Activated effector memory CD4-positive, alpha-beta T cell treated with anti-CD3 and anti-CD28 coated beads, Interleukin-2, amount 50 U/mL, for 16 hours (primary cell): ENCODE measurements at regions not wholly inside any gene's neighbourhood (a gene's known extent, or its start where the extent isn't known, plus 50 kb on each side); places are given as distances from the start of the nearest gene placed in this dataset.

ENCODE experiments used
- DNase-seq: peaks from one replicate; pipeline ENCODE4 v3.0.0-alpha.2; 2020

DNA sequence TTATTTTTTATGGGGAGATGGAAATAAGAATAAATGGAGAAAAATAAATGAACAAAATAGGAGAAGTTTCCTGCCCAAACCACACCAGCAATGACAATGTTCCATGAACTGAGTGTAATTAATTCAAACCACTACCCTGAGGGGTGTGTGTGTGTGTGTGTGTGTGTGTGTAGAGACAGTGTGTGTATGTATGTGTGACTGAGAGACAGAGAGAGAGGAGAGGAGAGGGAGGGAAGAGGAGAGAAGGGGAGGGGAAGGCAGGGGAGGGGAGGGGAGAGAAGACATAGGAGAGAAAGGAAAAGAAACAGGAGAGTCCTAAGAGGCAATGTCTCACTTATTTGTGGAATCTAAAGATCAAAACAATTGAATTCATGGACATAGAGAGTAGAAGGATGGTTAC, 65.0 kb upstream of the POU2AF1 start:
- DNase-seq = no peak

DNA sequence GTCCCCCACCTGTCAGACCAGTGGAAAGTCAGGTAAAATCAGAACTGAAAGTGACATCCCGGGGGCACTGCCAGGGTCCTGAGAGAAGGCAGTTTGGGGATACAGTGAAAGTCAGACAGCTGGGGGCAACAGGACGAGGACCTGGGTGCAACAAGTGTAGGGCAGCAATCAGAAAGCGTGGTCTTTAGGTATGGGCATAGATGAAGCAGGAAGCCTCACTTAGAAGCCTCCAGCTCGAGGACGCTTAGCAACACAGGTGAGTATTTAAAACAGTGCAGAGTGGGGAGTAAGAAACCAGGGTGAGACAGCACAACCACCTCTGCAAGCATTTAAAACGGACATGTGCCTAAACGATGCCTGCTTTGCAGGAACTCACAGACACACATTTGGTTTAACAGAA, 64.6 kb upstream of the POU2AF1 start:
- no peak for DNase-seq

DNA sequence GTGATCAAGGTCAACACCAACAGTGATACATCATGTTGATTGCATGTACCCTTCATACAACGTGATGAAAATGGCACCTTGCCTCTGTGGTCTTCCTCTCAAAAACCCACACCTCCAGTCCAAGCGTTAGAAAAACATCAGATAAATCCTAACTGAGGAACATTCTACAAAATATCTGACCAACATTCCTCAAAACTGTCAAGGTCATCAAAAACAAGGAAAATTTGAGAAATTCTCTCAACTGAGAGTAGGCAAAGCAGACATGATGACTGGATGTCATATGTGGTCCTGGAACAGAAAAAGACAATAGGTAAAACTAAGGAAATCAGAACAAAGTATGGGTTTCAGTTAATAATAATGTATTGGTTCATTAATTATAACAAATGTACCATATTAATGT, 64.0 kb upstream of the POU2AF1 start:
- no peak for DNase-seq

DNA sequence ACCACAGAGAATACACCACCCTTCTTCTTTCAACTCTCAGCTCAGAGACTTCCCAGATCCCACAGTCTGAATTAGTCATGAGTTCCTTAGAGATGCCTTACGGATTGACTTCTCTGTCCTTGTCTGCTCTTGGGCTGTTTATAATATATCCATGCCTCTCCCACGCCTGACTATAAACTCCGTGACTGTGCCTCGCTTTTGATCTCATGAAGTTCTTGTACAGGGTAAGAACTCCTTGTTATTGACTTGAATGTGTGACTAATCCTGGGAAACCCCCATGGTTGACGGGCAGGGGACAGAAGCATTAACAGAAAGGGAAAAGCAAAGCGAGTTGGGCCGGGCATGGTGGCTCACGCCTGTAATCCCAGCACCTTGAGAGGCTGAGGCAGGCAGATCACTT, 62.4 kb upstream of the POU2AF1 start:
- no peak for DNase-seq

DNA sequence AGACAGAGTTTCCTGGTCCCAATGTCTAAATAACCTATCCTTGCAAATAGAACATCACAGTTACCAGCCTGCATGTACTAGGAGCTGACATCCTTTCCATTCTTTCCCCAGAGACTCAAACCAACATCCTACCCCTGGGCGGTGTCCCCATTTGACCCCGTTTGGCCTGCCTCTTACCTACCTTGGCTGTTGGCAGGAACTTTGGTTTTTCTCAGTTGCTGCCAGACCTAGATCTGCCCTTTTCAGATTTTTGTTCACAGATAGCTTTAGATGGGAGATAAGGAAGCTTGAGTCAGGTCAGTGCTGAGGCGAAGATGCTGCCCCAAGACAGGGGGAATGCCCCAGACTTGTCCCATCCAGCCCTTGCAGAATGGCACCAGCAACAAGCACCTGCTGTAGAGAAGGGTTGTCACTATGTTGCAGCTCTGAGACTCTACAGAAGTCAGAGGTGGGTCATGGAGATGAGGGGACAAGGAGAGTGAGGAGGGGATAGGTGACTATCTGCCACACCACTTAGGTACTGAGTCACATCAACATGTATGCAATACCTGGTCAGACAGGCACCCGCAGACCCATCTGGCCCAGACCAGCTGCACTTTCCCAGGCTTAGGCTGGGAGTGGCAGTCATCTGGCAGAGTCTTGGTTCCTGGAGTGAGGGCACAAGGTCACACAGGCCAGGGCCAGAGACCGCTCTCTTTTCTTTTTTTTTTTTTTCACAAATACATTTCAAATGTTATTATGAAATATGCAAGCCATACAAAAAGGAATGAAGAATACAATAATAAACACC, 61.5 kb upstream of the POU2AF1 start:
- no peak for DNase-seq

DNA sequence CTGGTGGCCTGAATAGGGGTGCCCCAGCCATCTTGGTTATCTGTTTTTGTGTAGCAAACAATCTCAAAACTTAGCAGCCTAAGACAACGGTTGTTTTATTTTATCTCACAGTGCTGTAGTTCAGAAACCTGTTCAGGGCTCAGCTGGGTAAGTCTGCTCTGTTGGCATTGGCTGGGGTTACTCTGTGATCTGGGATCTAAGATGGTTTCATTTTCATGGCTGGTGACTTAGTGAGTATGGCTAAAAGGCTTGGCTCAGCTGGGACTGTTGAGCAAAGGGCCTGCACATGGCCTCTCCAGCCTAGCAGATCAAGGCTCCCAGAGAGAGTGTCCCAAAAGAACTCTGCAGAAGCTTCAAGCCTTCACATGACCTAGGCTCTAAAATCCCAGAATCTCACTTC, 60.8 kb upstream of the POU2AF1 start:
- no peak for DNase-seq

DNA sequence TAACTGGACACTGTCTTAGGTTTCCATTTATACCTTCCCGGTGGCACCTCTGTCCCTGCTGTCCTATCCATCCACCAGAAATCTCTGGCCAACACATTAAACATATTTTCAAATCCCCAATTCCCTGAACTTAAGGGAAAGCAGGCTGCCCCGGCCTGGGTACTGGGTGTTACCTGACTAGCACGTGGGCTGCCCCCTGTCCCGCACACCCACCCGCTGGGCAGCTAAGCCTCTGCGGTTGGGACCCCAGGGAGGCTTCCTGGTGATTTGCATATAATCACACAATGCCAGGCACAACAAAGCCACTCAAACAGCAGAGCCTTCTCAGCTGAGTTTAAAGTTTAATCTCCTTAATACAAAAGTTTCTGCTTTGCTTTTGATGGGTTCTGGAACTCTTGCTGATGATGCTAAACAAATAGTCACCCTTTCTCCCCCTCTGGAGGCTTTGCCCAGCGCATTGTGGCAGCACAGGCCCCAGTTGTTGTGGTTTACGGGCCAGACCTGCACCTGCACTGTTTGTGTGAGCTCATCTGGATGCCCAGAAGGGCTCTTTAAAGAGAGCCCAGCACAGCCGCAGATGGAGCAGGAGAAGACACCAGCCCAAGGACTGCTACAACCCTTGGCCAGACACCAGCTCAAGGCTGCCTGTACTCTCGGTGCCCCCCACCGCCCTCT, 59.9 kb upstream of the POU2AF1 start:
- DNase-seq = no peak

DNA sequence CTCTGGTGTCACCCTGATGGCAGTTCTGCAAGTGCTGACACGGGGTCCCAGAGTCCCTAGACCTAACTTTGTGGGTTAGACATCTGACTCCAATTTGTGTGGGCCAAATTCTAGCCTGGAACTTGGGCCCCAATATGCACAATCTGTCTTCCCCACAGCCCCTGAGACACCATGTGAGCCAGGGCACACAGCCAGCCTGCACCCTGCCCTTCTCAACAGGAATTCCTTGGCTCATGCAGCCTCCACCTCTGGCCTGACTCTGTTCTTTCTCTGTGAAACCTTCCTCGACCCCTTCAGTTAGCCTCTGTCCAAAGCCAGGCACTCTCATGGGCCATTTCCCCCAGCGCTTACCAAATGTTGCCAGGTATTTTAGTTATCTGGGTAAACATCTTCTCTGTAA, 59.1 kb upstream of the POU2AF1 start:
- DNase-seq = no peak

DNA sequence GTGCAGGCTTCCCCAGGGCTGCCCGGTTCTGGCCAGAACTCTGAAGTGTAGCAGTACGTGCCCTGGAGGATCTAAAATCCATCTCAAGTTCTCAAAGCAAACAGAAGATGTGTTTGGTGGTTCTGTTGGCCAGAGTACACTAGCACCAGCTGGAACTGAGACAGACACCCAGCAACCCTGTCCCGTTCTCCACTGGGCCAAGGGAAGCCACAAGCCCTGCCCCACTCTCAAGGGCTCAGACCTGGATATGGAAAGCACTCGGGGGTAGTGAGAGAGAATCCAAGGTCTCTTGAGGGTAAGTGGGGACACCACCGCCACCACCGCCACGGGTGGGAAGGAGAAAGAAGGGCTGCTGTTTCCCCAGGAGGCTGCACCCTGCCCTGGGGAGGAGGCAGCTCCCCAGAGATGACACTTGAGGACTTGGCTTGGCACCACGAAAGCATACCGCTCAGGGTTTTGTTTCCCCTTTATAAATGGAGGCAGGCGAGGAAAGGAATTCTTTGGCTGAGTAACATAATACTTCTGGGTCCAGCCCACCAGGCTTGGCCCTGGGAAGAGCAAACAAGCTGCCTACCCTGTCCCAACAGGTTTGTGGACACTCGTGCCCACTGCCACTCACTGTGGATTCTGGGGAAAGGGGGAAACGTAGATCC, 56.1 kb upstream of the POU2AF1 start:
- DNase-seq = no peak

DNA sequence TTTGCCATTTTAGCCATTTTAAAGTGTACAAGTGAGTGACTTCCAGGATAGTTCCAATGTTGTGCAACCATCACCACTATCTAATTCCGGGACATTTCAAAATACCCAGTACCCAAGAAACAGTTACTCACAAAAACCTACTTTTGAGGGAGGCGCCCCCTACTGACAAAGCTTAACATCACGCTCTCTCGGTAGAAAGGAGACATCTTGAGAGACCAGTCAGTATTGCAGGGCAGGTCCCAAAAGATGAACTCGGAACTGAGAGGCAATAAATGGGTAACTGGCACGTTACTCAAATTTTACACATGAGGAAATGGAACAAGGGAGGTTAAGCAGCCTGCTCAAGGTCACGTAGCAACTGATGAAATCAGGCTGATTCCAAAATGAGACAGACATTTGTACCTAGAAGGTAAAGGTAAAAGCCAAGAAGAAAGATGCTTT, 50.0 kb upstream of the POU2AF1 start:
- peak; percentile 78 for DNase-seq
